HFFc6 (cell line): ENCODE measurements at regions not wholly inside any gene's neighbourhood (a gene's known extent, or its start where the extent isn't known, plus 50 kb on each side); places are given as distances from the start of the nearest gene placed in this dataset.

Experiments
- DNase-seq: peaks from one replicate; pipeline ENCODE4 v3.0.0-alpha.2; 2018
- H3K27ac Mint-ChIP-seq: 2 replicates; pipeline ENCODE4 v1.8.0; 2020; ENCODE audit warnings: mild to moderate bottlenecking, mixed read lengths
- H3K27me3 Mint-ChIP-seq: 2 replicates; pipeline ENCODE4 v1.8.0; 2021; ENCODE audit warnings: mild to moderate bottlenecking, moderate library complexity, mixed read lengths; ENCODE audit not compliant: insufficient read depth
- H3K36me3 Mint-ChIP-seq: 2 replicates; pipeline ENCODE4 v1.8.0; 2021; ENCODE audit warnings: low read depth, mixed read lengths
- H3K4me1 Mint-ChIP-seq: 2 replicates; pipeline ENCODE4 v1.8.0; 2020; ENCODE audit warnings: low read depth, mixed read lengths
- H3K4me3 Mint-ChIP-seq: 2 replicates; pipeline ENCODE4 v1.8.0; 2020; ENCODE audit warnings: mild to moderate bottlenecking, moderate library complexity, mixed read lengths
- H3K9me3 Mint-ChIP-seq: 2 replicates; pipeline ENCODE4 v1.8.0; 2020; ENCODE audit warnings: mild to moderate bottlenecking, mixed read lengths
- CTCF ChIP-seq: fragments of 200-600 bp; sonication (generic); IDR thresholded peaks from 2 replicates; pipeline ENCODE4 v1.5.0; 2021; ENCODE audit warnings: antibody characterized with exemption, mild to moderate bottlenecking

GRCh38 chr7:68581417-68581816 is 1016.9 kb upstream of the AUTS2 start:
- Mint-ChIP-seq H3K9me3 (peaks cover 18% of the 10 kb centered on the region), H3K36me3 (no peaks in the 10 kb centered on the region), H3K27me3 (no peaks in the 10 kb centered on the region; the same call in 1 of the 2 replicates), H3K27ac (no peak overlapping the region), H3K4me3 (no peak overlapping the region), H3K4me1 (no peaks in the 10 kb centered on the region)
- TF ChIP-seq CTCF, result no peak
- no peak for DNase-seq

GRCh38 chr7:68587599-68587998 is 1010.7 kb upstream of the AUTS2 start:
- Mint-ChIP-seq H3K27me3 (no peaks in the 10 kb centered on the region; the same call in 1 of the 2 replicates), H3K9me3 (peaks cover 4% of the 10 kb centered on the region; the same call in 1 of the 2 replicates), H3K36me3 (no peaks in the 10 kb centered on the region), H3K4me3 (no peak overlapping the region), H3K4me1 (no peaks in the 10 kb centered on the region), H3K27ac (no peak overlapping the region)
- no peak for TF ChIP-seq CTCF
- no peak for DNase-seq

- no peaks in the 10 kb centered on the region for H3K36me3 Mint-ChIP-seq
- no peak overlapping the region for H3K27ac Mint-ChIP-seq
- H3K4me3 Mint-ChIP-seq, result no peak overlapping the region
- peaks cover 1% of the 10 kb centered on the region; the same call in 1 of the 2 replicates for H3K27me3 Mint-ChIP-seq
- peaks cover 15% of the 10 kb centered on the region for H3K9me3 Mint-ChIP-seq
- TF ChIP-seq CTCF, result no peak
- no peaks in the 10 kb centered on the region for H3K4me1 Mint-ChIP-seq
- no peak for DNase-seq
Observed at GRCh38 chr7:68601826-68602225, 996.4 kb upstream of the AUTS2 start.

- no peak overlapping the region for H3K4me3 Mint-ChIP-seq
- H3K27me3 Mint-ChIP-seq, result peaks cover 1% of the 10 kb centered on the region; the same call in 1 of the 2 replicates
- H3K4me1 Mint-ChIP-seq, result no peaks in the 10 kb centered on the region
- no peaks in the 10 kb centered on the region for H3K36me3 Mint-ChIP-seq
- H3K27ac Mint-ChIP-seq, result no peak overlapping the region
- DNase-seq, result no peak
- H3K9me3 Mint-ChIP-seq, result peaks cover 24% of the 10 kb centered on the region
- no peak for TF ChIP-seq CTCF
Observed at GRCh38 chr7:68604541-68604940, 993.7 kb upstream of the AUTS2 start.

- no peak for DNase-seq
- Mint-ChIP-seq H3K4me1 (no peaks in the 10 kb centered on the region), H3K27me3 (no peaks in the 10 kb centered on the region), H3K4me3 (no peak overlapping the region), H3K36me3 (no peaks in the 10 kb centered on the region), H3K9me3 (peaks cover 28% of the 10 kb centered on the region), H3K27ac (no peak overlapping the region)
- TF ChIP-seq CTCF, result no peak
Observed at GRCh38 chr7:68610701-68611100, 987.6 kb upstream of the AUTS2 start.

GRCh38 chr7:68613405-68613804 is 984.9 kb upstream of the AUTS2 start:
- TF ChIP-seq CTCF, result no peak
- H3K36me3 Mint-ChIP-seq, result no peaks in the 10 kb centered on the region
- no peak for DNase-seq
- no peaks in the 10 kb centered on the region for H3K27me3 Mint-ChIP-seq
- H3K27ac Mint-ChIP-seq, result no peak overlapping the region
- no peak overlapping the region for H3K4me3 Mint-ChIP-seq
- H3K4me1 Mint-ChIP-seq, result no peaks in the 10 kb centered on the region
- peaks cover 28% of the 10 kb centered on the region for H3K9me3 Mint-ChIP-seq
